Common myeloid progenitor, CD34-positive (primary cell): ENCODE measurements at regions not wholly inside any gene's neighbourhood (a gene's known extent, or its start where the extent isn't known, plus 50 kb on each side); places are given as distances from the start of the nearest gene placed in this dataset.

Experiments used
- CTCF ChIA-PET: fragments of 350-600 bp; sonication (Branson Sonifier 250); formaldehyde crosslinking; loops from one replicate; lab custom pipeline; 2021; ENCODE audit warnings: antibody characterized with exemption; lab: Charles Lee
- POLR2A ChIA-PET: fragments of 350-600 bp; sonication (Branson Sonifier 250); formaldehyde crosslinking; loops from one replicate; lab custom pipeline; 2021; ENCODE audit warnings: antibody characterized with exemption; lab: Charles Lee
- DNase-seq, 3 donors: peaks; one replicate each; pipeline versions ENCODE4 v3.0.0 to v3.0.0-alpha.2; 2013
- H3K27ac ChIP-seq, 2 experiments: 1 replicate in 1 of 2; 2 replicates in 1 of 2; pipeline ENCODE4 v1.7.0; 2013; ENCODE audit warnings: inconsistent platforms in 2 of 2, low read length in 2 of 2, mild to moderate bottlenecking in 2 of 2, low read depth in 1 of 2, moderate library complexity in 1 of 2; ENCODE audit not compliant: severe bottlenecking in 2 of 2, insufficient read depth in 1 of 2, poor library complexity in 1 of 2
- H3K27me3 ChIP-seq, 5 experiments: replicated peaks in 2 of 5; 1 replicate in 3 of 5; 2 replicates in 2 of 5; pipeline versions ENCODE4 v1.6.1 to v1.7.0; 2013; ENCODE audit warnings: low read length in 4 of 5, mild to moderate bottlenecking in 2 of 5, moderate library complexity in 2 of 5, inconsistent platforms in 1 of 5; ENCODE audit not compliant: insufficient read depth in 5 of 5, control insufficient read depth in 4 of 5
- H3K36me3 ChIP-seq, 4 experiments: 1 replicate in 2 of 4; 2 replicates in 2 of 4; pipeline versions ENCODE4 v1.6.1 to v1.7.0; 2013; ENCODE audit warnings: low read length in 3 of 4, control low read depth in 1 of 4, mild to moderate bottlenecking in 1 of 4; ENCODE audit not compliant: control insufficient read depth in 4 of 4, insufficient read depth in 4 of 4
- H3K4me1 ChIP-seq, 4 experiments: 1 replicate in 3 of 4; 2 replicates in 1 of 4; pipeline versions ENCODE4 v1.6.1 to v1.7.1; 2013; ENCODE audit warnings: low read length in 3 of 4, mild to moderate bottlenecking in 3 of 4, control low read depth in 1 of 4, inconsistent platforms in 1 of 4, moderate library complexity in 1 of 4; ENCODE audit not compliant: control insufficient read depth in 4 of 4, insufficient read depth in 4 of 4; ENCODE audit errors: control extremely low read depth in 1 of 4
- H3K4me3 ChIP-seq, 7 experiments: 1 replicate in 4 of 7; 2 replicates in 3 of 7; pipeline versions ENCODE4 v1.5.1 to v1.7.0; 2013; ENCODE audit warnings: mild to moderate bottlenecking in 7 of 7, low read length in 6 of 7, moderate library complexity in 6 of 7, inconsistent platforms in 2 of 7, low read depth in 2 of 7, control low read depth in 1 of 7; ENCODE audit not compliant: insufficient read depth in 4 of 7, control insufficient read depth in 1 of 7; ENCODE audit errors: extremely low read depth in 1 of 7
- H3K9me3 ChIP-seq, 5 experiments: 1 replicate in 4 of 5; 2 replicates in 1 of 5; pipeline versions ENCODE4 v1.6.1 to v1.7.1; 2013; ENCODE audit warnings: low read length in 4 of 5, mild to moderate bottlenecking in 2 of 5, inconsistent platforms in 1 of 5, low read depth in 1 of 5, moderate library complexity in 1 of 5; ENCODE audit not compliant: control insufficient read depth in 4 of 5, insufficient read depth in 2 of 5; ENCODE audit errors: control extremely low read depth in 1 of 5
- WGBS: methylation state at CpG from one replicate; pipeline ENCODE4 v1.1.5; 2013; ENCODE audit not compliant: insufficient coverage; 5-methylcytosine and 5-hydroxymethylcytosine counted together

DNA sequence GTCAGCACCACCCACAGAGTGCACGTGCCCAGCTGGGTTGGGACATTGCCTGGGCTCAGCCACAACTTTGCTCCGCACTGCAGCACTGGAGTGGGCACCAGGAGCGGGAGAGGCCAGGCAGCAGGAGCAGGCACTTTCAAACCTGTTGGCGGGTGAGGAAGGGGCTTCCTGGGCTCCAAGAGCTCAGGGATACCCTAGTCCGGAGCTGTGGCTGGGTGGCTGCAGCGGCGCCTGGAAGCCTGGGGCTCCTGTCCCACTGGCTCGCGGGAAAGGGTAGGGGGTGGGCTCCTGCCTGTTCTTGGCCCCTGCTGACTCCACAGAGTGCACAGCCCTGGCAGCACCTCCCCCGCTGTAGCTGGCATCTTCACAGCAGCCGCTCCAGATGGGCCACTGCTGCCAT, 417.6 kb upstream of the RGMA start:
- WGBS, result 97% methylated on average over 10 of the region's 11 CpGs

DNA sequence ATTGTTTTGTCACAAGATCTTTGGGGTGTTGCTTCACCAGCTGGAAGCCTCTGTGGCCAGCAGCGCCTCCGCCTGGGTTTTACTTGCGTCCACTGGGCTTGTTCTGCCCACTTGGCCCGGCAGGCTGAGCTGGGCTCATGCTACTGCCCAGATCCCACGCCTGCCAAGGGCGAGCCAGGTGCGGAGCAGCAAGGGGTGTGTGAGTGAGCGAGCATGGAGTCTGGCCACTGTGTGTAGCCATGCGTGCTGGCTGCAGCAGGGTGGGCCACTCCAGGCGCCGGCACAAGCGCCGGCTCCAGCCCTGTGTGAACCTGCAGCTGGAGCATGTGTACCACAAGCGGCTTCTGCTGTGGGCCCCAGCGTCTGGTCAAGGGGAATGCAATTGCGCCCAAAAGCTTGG, 416.5 kb upstream of the RGMA start:
- Histone ChIP-seq H3K4me3 (no peak overlapping the region), H3K27ac (no peak overlapping the region), H3K36me3 (no peaks in the 10 kb centered on the region), H3K4me1 (no peaks in the 10 kb centered on the region), H3K27me3 (no peaks in the 10 kb centered on the region), H3K9me3 (no peaks in the 10 kb centered on the region)
- ChIA-PET CTCF (no interaction called here), POLR2A (no interaction called here)
- no peak for DNase-seq
- 97% methylated on average over 16 of the region's 16 CpGs for WGBS

More for the DNA sequence above, 417.6 kb upstream of the RGMA start:
- H3K4me1 ChIP-seq, result no peaks in the 10 kb centered on the region
- H3K27me3 ChIP-seq, result peaks cover 0 to 2% (median 0%) of the 10 kb centered on the region in 5 experiments
- no peak for DNase-seq
- no peaks in the 10 kb centered on the region for H3K9me3 ChIP-seq
- ChIA-PET CTCF (interaction anchor here (0.7 kb wide), 1 partner anchor 146 kb away, joined by 3 read pairs; no protein-coding TSS in a partner anchor), POLR2A (no interaction called here)
- H3K27ac ChIP-seq, result no peak overlapping the region
- H3K4me3 ChIP-seq, result no peak overlapping the region
- no peaks in the 10 kb centered on the region for H3K36me3 ChIP-seq

DNA sequence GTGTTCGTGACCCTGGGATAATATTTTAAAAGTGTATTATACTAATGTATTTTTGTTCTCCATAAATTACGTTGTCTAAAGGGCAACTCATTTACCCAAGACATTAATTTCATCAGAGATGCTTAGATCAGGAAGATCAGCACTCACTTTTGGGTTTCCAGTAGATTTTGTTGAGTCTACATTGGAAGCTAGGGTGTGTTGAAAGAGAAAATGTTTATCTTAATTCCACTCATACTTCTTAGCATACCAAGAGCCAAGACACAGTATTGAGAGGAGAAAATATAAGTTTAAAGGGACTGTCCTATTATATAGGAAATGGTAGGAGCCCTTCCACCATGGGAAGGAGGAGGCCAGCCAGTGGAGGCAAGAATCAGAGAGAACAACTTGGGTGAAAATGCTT, 412.9 kb upstream of the RGMA start:
- ChIA-PET POLR2A (no interaction called here), CTCF (no interaction called here)
- H3K27ac ChIP-seq, result no peak overlapping the region
- no peaks in the 10 kb centered on the region for H3K4me1 ChIP-seq
- no peaks in the 10 kb centered on the region for H3K9me3 ChIP-seq
- DNase-seq, result no peak
- peaks cover 0 to 4% (median 0%) of the 10 kb centered on the region in 5 experiments for H3K27me3 ChIP-seq
- no peak overlapping the region for H3K4me3 ChIP-seq
- WGBS, result no CpG with 5 or more reads among the region's 2 CpGs
- H3K36me3 ChIP-seq, result no peaks in the 10 kb centered on the region

DNA sequence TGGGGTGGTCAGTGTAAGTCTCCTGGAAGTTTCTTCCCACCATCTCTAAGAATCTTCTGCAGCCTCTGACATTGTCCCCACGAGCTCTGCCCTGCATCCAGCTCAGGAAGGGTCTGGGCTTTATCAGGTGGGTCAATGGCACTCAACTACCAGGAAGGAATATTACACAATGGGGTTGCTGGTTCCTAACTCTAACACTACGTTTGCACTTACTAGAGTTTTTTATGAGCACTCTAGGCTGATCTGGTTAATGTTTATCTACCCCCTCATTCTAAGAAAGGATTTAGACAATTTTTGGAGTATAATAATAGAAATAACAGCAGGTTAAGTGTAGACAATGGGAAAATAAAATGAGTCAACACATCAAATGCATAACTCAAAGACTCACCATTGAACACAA, 411.1 kb upstream of the RGMA start:
- POLR2A ChIA-PET, result no interaction called here

DNA sequence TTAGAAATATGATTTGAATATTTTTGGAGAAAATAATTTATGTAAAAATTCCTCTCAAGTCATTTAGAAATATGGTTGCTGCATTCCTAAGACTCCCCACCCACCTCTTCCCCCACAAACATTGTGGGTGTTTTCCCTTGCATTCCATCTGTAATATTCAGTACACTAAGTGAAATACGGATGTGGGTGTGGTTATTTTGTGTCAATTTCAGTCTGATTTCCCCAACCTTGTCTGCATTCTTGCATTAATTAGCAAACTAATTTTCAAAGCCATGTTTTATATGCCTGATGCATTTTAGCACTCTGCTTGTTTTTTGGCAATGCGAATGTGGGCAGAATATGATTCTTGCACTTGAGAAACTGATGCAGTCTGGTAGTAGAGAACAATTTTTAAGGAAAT, 408.3 kb upstream of the RGMA start:
- no peak overlapping the region for H3K27ac ChIP-seq
- H3K27me3 ChIP-seq, result peaks cover 0 to 5% (median 2%) of the 10 kb centered on the region in 5 experiments
- no peaks in the 10 kb centered on the region for H3K9me3 ChIP-seq
- no peak overlapping the region for H3K4me3 ChIP-seq
- H3K36me3 ChIP-seq, result no peaks in the 10 kb centered on the region
- ChIA-PET POLR2A (no interaction called here), CTCF (no interaction called here)
- no peak for DNase-seq
- H3K4me1 ChIP-seq, result no peaks in the 10 kb centered on the region
- WGBS, result no CpG with 5 or more reads among the region's 2 CpGs

More for the DNA sequence above, 411.1 kb upstream of the RGMA start:
- WGBS, result 29% methylated on average over 1 of the region's 2 CpGs
- Histone ChIP-seq H3K9me3 (no peaks in the 10 kb centered on the region), H3K27me3 (peaks cover 0 to 5% (median 0%) of the 10 kb centered on the region in 5 experiments), H3K27ac (no peak overlapping the region), H3K4me1 (no peaks in the 10 kb centered on the region), H3K36me3 (no peaks in the 10 kb centered on the region), H3K4me3 (no peak overlapping the region)
- no peak for DNase-seq
- CTCF ChIA-PET, result no interaction called here

DNA sequence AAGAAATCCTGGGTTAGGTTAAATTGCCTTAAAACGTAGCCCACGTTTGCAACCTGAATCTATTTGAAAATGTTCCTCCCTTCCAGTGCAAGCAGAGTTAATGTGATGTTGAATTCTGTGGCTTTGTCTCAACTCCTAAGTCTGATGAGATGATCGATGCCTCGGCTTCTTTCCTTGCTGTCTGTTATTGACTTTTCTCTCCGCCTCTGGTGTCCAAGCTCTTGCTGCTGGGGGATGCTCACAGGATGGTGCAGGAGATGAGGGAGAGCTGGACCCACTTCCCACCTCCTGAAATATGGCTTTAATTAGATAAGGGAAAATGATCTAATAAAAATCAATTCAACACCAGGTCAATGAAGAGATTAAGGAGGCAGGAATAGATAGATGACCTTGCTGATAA, 407.9 kb upstream of the RGMA start:
- CTCF ChIA-PET, result no interaction called here
- WGBS, result 79% methylated on average over 4 of the region's 5 CpGs
- H3K4me1 ChIP-seq, result no peaks in the 10 kb centered on the region
- H3K36me3 ChIP-seq, result no peaks in the 10 kb centered on the region
- no peaks in the 10 kb centered on the region for H3K9me3 ChIP-seq
- no peak for DNase-seq
- POLR2A ChIA-PET, result no interaction called here
- H3K4me3 ChIP-seq, result no peak overlapping the region
- H3K27me3 ChIP-seq, result peaks cover 0 to 5% (median 2%) of the 10 kb centered on the region in 5 experiments
- H3K27ac ChIP-seq, result no peak overlapping the region

DNA sequence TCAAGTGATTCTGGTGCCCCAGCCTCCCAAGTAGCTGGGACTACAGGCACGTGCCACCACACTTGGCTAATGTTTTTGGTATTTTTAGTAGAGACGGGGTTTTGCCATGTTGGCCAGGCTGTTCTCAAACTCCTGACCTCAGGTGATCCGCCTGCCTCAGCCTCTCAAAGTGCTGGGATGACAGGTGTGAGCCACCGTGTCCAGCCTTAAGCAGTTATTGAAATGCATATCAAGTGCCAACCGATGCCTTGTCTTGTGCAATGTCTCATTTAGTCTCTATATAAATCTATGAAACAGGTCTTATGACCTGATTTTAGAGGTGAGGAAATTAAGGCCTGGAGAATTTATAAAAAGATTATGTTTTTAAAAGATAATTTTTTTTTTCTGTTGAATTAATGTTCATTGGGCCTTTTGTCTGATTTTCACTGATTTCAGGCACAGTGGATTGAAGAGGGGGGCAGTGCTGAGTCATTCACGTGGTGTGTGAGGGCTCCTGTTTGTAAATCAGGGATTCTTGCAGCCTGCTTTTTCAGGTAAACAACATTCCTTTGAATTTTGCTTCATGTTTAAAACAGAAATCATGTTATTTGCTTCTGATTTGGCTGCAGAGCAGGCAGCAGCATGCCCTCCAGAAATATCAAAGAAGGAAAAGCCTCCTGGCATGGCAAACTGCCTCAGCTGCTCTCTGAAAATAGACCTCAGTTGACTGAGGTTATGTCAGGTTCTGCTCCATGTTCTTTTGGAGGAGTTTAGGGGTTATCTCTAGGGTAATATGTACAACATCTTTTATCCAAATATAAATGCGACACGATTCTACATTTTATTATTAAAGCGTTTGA, 407.0 kb upstream of the RGMA start:
- CTCF ChIA-PET, result no interaction called here
- H3K4me1 ChIP-seq, result no peaks in the 10 kb centered on the region

More for the DNA sequence above, 407.0 kb upstream of the RGMA start:
- Histone ChIP-seq H3K36me3 (no peaks in the 10 kb centered on the region), H3K27me3 (peaks cover 0 to 5% (median 2%) of the 10 kb centered on the region in 5 experiments), H3K4me3 (no peak overlapping the region), H3K9me3 (no peaks in the 10 kb centered on the region), H3K27ac (no peak overlapping the region)
- POLR2A ChIA-PET, result no interaction called here
- no peak for DNase-seq
- WGBS, result 70% methylated on average over 3 of the region's 9 CpGs
